T follicular helper cell (primary cell): ENCODE measurements at regions not wholly inside any gene's neighbourhood (a gene's known extent, or its start where the extent isn't known, plus 50 kb on each side); places are given as distances from the start of the nearest gene placed in this dataset.
"Not testable (repeated sequence)": the region's sequence is repeated elsewhere in the genome, so short reads cannot be mapped to it uniquely, and the experiment has no call there.

Experiments
- DNase-seq: peaks from one replicate; pipeline ENCODE4 v3.0.0-alpha.2; 2020; ENCODE audit warnings: low read depth

DNA sequence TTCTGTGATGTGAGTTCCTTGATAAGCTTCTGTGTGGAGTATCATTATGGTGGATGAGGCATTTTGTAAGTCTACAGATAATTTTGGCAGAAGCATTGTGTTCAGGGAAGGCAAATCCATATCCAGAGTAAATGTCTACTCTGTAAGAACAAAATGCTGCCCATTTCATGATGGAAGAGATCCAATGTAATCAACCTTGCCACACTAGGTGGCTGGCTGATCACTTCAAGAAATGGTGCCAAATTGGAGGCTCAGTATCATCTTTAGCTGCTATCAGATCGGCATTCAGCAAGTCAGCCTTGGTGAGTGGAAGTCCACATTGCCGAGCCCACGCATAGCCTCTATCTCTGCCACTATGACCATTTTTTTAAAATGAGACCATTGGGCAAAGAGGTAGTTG, 565.8 kb upstream of the USP24 start:
- no peak for DNase-seq

DNA sequence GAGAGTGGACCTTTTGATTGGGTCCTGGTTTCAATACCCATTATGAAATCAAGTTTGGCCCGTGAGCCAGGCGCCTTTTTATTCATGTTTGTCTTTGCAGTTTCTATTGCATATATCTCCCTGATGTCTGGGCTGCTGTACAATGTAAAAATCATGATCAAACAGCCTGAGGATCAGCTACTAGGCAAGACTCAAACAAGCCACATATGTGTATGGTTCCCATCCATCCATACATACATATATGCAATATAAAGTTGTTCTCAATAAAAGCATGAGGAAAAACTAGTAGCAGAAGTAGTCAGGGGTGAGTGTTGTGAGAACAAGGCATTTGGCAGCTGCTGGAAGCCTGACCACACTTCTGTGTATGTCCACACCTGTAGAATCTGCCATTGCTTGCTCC, 562.4 kb upstream of the USP24 start:
- DNase-seq, result no peak

DNA sequence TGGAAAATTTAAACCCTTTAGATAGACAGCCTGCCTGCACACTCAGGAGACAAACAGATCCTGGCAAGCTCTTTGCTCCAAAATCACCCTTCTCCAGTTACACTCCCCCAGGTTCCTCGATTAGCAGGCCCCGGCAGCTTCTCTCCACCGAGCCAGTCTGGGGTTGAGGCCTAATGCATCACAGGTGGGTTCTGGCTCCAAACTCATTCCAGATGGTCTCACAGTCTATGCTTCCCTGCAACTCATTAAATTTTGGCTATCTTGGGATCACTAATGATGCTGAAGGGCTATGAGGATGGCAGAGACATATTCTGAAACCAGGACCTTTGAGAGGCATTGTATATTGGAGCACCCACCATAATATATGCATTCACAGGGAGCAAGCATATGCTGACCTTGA, 559.8 kb upstream of the USP24 start:
- DNase-seq, result no peak

DNA sequence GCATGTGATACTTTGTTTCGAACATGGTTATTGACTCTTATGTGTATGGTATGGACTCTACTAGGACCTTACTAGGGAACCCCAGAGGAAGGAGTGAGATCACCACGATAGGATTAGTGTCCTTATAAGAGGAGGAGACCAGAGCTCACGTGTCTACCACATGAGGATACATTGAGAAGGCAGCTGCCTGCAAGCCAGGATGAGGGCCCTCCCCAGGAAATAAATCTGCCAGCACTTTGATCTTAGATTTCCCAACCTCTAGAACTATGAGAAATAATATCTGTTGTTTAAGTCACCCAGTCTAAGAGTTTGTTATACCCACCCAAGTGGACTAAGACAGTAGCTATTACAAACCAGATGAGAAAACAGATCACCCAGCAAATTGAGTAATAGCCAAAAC, 559.3 kb upstream of the USP24 start:
- no peak for DNase-seq

DNA sequence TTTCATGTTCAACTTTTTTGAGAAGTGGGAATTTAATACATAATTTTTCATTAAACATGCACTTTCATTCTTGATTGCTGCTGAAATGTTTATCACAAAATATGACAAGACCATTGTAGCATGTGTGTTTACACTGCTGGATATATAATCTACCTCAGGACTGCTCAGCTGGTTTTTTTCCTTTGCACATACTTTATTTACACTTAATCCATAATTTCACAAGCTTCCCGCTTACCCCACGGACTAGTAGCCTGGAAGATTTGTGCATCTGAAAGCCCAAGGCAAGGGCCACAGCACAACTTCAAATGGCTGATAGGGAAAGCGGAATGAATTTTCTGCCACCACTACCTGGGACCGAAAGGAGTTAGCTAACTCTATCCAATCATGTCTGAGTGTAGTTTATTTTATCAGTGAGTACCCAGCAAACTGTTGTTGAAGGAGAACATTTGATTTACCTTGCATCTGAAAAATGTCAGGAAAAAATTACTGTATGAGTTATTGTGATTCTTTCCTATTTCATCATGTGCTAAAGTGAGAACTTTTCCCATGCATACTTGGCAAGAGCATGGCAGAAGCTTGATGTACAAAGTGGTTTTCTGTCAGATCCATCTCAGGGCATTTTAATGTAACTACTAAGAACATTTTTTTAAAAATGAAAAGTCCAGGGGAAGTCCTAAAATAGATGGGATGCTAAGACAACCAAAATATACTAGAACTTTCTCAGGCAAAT, 558.2 kb upstream of the USP24 start:
- no peak for DNase-seq

DNA sequence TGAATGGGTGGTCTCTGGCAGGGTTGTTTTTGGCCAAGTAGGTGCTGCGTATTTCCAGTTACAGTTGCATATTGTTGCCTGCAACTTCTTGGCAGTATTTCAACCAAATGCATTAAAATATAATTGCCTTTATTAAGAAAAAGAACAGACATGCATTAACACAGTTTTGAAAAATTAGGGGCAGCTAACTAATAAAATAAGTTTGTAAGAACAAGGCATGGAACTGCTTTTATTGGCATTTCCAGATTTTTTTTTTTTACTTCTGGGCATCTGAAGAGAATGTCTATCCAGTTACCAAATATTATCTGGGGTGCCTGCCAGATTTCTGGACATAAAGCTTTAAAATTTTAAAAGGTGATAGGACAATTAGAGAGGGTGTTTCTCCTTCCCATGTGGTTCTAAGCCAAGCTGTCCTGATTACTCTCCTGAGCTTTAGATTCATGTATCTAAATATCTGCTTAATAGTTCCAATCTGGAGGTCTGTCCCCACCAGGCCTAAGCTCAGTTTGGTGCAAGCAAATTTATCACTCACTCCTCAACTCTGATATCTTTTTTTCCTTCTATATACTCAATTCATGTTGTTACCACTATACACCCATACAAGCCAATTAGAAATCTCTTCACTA, 553.3 kb upstream of the USP24 start:
- no peak for DNase-seq

DNA sequence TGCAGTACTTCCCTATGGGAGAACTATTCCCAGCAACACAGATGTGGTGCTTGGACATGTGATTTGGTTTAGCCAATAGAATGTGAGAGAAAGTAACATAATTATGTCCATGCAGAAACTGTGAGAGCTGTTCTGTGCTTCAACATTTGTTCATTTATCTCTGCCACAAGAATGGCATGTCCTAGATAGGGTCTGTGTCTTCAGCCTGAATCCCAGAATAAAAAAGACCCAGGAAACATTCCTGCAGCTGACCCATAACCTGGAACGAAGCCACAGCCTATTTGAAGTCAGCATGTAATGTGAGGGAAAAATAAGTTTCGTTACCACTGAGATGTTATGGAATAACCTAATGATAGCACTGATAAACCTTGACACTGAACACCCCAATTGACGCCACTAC, 552.0 kb upstream of the USP24 start:
- no peak for DNase-seq

DNA sequence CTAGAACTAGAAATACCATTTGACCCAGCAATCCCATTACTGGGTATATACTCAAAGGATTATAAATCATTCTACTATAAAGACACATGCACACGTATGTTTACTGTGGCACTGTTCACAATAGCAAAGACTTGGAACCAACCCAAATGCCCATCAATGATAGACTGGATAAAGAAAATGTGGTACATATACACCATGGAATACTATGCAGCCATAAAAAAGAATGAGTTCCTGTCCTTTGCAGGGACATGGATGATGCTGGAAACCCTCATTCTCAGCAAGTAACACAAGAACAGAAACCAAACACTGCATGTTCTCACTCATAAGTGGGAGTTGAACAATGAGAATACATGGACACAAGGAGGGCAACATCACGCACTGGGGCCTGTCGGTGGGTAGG, 550.3 kb upstream of the USP24 start:
- not testable (repeated sequence) for DNase-seq

DNA sequence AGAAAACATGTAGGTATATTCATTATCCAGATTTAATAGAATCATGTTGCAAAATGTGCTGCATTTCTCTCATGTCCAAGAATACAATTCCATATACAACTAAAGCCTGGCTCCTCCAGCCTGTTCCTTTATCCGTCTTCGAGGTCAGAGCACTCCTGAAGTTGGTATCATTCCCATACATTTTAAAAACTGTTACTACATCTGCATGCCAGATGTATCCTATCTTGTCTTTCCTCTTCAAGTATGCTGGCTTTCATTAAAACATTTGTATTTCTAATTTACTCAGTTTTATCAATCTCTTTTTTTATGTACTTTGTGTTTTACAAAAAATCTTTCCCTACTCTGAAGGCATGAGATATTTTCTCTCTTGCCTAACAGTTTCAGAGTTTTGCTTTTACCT, 536.6 kb upstream of the USP24 start:
- no peak for DNase-seq

DNA sequence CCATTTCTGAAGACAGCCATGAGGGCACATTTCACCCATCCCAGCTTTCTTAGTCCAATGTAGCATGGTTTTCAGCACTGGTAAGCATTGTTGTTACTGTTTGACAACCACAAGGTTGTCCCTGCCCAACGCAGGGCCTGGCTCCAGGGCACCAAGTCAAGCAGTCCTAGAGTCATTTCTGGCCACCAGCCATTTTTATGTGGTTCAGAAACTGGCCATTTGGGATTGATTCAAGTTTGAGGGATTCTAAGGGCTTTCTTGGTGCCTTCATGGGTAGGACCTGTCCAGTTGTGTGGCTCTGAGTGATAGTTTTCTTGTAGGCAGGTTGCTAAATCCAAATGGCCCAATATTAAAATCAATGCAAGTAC, 535.4 kb upstream of the USP24 start:
- DNase-seq, result no peak

DNA sequence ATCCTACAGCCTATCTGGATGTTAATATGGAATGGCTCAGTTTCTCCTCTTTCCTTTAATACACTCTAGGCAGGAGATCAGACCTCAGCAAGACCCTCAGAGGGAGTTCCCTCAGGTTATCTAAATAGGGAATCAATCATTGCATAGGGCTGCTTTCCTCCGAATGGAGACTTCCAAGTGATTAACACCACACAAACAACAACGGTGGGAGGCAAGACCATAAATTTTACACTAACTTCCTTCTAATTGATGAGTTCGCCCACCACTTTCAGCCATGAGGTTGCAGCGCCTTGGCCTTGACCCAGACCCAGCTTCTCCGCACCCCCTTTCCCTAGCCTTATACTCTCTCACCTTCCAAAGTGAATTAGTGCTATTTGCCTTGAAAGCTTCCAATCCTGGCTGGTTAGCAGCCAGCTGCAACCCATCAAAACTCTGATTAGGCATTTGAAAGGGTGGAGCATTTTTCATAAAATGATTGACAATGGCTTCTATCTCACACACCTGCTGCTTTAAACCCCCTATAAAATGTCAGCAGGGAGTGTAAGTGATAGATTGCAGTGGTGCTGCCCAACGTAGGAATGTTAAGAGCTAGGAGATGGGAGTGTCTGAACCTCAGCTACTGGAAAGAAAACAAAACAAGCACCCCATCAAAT, 534.9 kb upstream of the USP24 start:
- no peak for DNase-seq

DNA sequence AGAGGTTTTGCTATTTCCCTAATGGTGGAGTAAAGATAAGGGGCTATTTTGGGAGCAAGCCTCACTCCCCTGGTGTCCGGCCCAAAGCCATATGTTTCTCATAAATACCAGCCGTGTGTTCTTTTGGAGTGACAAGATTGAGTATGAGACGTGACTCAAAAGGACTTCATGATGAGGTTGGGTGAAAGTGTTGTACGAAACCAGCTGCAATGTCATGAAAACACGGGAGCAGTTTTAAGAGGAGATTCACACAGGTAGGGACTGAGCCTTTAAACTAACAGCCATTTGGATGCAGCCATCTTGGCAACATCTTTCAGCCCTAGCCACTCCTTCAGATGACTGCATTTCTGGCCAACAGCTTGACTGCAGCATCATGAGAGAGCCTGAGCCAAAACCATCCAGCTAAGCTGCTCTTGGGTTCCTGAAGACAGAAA, 532.3 kb upstream of the USP24 start:
- DNase-seq, result no peak

DNA sequence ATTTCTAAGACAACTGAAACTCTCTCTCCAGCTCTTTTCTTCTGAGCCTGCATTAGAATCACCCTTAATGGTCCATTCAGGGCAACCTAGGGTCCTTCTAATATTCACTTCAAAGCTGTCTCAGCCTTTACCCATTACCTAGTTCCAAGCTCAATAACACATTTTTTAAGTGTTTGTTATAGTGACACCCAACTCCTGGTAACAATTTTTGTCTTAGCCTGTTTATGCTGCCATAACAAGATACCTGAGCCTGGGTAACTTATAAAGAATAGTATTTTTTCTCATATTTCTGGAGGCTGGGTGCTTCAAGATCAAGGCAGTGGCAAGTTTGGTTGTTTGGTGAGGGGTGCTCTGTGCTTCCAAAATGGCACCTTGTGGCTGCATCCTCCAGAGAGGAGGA, 531.5 kb upstream of the USP24 start:
- DNase-seq, result no peak

DNA sequence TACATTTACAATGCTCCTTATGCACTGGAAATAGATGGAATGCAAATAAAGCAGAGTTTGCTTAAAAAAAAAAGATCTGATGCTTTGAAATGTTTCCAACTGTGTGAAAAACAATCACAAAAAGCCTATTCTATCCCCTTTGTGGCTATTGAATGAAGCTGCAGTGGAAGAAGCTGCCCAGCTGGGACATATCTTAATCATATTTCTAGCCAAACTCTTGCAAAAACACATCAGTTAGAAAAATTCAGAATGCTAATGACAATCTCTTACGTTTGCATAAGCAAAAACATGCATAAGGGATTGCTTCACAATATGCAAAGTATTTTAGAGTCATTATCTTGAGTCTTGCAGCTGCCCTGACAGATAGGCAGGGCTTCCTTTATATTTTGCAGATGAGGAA, 526.4 kb upstream of the USP24 start:
- no peak for DNase-seq

DNA sequence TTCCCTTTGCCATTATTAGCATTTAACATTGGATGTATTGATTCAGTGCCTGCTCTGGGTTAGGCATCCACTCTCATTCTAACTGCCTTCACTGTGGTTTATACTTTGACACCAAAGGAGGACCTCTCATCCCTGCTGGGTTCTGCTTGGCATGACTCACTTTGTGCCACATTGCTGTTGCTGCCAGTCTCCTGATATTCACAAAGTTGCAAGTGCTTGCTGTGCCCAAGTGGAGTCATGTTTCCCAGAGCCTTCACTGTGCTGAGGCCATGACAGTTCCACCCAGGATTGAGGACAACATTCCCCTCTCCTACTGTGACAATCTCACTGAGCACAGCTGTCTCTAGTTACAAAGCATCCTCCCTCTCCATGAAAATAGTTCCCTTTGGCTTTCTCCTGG, 519.9 kb upstream of the USP24 start:
- no peak for DNase-seq

DNA sequence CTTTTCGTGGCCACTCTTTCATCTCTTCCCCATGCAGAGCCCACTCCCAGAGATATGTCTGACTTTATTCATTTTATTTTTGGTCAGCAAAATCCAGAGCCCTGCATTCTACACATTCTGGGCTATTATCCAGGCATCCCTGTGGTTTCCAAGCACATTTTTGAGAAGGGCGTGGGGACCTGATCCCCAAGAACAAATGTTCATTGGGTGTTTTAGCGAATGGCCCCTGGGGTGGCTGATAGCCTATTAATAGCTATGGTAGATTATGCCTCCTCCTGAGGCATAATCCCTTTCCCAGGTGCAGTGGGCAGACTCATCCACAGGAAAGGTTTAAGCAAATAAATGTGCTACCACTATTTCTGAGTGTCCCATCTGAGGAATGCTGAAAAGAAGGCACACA, 511.8 kb upstream of the USP24 start:
- no peak for DNase-seq

DNA sequence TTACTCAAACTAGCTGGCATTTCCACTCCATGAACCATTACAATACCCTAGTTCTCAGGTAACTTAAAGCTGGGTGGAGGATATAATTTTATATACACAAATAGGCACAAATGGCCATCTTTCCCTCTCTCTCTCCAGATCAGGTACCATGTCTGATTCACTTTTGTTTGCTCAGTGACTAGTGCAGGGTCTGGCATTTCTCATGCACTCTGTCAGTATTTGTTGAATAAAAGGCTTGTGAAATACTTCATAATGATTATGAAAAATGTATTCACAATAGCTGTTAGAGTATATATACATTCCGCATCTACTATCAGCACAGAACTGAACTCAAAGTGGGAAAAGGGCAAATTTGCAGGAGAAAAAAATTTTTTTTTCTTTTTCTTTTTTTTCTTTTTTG, 510.2 kb upstream of the USP24 start:
- DNase-seq, result no peak

DNA sequence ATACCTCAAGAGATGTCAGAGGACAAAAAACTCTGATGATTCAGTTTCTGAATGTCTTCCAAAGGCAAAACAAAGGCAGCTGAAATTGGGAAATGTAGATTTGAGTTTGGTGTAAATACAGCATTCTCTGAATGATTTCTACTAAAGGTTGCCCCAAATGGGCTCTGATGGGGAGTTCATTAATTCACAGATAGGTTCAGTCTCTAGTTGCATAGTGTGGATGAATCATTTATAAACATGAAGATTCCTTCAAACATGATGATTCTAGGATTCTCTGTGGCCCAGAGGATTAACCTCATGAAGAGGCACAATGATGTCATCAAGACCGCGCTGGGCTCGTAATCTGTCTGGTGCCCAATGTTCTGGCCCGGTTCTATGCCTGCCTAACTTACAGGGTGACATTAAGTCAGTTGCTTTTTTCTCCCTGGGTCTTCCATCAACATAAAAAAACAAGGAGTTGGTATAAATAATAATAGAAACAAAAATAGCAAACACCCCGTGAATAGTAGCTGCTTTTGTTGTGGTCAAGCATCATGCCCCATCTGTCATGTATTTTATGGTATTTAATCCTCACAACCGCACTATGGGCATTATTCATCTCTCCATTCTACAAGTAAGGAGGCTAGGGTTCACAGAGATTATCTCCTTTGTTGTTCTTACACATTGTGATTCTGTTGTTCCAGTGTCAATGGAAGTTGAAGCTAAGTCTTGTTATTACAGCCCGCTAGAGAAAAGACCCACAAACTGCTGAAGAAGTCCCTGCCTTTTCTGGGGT, 509.6 kb upstream of the USP24 start:
- no peak for DNase-seq

DNA sequence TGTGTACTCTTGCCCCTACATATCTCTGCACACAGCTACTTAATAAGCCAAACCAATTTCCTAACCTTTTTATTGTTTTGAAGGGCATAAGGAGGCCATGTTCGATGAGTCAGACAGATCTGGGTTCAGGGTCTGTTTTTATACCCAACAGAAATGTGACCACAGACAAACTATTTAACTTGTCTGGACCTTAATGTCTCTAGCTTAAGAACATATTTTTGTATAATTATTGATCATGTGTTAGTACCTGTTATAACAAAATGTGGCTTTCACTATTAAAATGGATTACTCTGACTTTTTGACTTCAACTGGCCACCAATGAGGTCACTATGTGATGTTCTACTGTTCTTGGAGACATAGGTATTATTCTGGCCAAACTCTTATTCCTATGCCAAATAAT, 507.8 kb upstream of the USP24 start:
- no peak for DNase-seq

DNA sequence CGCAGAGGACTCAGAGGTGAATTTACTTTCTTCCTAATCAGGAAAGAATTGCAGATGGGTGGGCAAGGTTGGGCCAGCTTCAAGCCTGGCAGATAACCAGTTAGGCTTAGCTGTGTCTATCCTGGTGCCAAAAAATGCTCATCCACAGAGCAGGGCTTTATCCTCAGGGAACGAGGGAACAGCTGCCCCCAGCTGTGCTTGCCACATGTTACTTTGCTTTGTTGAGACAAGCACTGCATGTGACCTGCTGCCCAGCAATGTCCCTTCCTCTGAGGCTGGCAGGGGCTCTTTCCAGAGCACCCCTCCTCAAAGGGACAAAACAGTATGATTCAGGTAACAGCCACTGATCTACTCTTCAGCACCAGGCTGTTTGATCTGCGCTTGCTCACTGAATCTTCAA, 505.1 kb upstream of the USP24 start:
- DNase-seq, result no peak

DNA sequence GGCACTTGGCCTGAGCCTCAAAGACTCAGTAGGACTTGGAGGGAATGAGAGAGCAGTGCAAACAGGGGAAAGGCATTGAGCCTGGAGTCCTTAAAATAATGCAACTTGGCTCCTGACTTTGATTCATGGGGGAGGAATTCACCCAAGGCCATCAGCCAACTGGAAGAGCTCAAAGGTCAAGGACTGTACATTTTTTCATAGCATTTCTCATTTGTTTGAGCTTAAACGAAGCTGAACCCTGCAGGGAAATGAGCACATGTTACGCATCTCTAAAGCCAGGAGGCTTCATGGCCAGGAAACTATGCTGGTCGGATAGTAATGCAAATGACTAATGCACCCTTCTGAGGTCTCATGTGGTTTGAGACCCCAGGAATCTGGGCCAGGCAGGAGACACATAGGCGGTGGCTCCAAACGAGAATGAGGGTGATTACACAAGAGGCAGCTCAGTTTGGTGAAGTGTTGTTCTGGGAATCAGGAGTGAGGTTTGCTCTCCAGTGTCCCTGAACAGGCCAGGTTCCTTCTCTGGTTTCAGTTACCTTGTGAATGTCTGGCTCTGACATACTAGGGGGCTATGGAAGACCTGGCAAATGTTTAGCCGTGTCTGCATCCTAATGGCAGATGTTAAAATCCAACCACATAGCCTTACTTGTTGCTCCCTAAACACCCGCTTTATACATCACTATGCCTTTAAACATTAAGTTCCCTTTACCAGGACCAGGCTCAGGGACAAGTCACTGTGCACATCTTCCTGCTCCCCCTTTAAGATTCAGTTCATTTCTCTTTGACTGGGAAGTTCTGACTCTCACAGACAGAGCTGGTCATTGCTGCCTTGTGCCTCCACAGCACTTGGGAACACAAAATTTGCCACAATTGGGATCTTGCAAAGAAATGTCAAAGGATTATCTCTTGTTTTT, 503.9 kb upstream of the USP24 start:
- DNase-seq, result no peak

DNA sequence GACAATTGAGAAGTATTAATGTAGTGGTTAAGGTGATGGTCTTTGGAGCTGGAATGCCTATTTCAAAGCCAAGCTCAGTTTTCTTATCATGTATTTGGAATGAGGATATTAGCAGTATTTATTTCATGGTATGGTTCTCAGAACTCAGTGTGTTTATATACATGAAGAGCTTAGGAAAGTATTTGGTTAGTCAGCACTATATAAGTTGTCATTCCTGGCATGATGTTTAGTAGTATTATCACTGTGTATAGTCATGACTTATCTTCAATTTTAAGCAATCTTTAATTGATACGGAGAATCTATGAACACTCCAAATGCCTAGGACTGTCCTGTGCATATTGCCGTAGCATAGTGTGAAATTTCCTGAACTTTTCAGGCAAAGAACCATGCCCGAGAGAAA, 501.9 kb upstream of the USP24 start:
- DNase-seq, result no peak
